ENCODE measurements at regions not wholly inside any gene's neighbourhood (a gene's known extent, or its start where the extent isn't known, plus 50 kb on each side); places are given as distances from the start of the nearest gene placed in this dataset.

GRCh38 chr1:103960710-103961109 lies 211.0 kb downstream of the AMY1C start:
- WGBS, 2 donors = 83 to 94% methylated on average over 6 of the region's 6 CpGs
- H3K27ac ChIP-seq = no peak overlapping the region
- H3K4me1 ChIP-seq = no peaks in the 10 kb centered on the region
- no peak overlapping the region for H3K4me3 ChIP-seq
- H3K27me3 ChIP-seq = no peaks in the 10 kb centered on the region
- H3K9me3 ChIP-seq = peaks cover 0 to 18% (median 2%) of the 10 kb centered on the region in 4 donors
- ATAC-seq (ENCODE audit: low FRiP score in 2 of 2) (peak in 1 of 2 donors; percentile 37), DNase-seq (no peak)
- no peaks in the 10 kb centered on the region for H3K36me3 ChIP-seq
- TF ChIP-seq CTCF (IDR thresholded peaks at IDR 0.05) (no peak), EP300 (IDR thresholded peaks at IDR 0.05) (no peak), POLR2AphosphoS5 (IDR thresholded peaks at IDR 0.05) (no peak), POLR2A (IDR thresholded peaks at IDR 0.05) (no peak)

GRCh38 chr1:103986792-103987191 lies 237.1 kb downstream of the AMY1C start:
- Histone ChIP-seq H3K36me3 (no peaks in the 10 kb centered on the region), H3K27ac (no peak overlapping the region), H3K9me3 (no peaks in the 10 kb centered on the region), H3K27me3 (no peaks in the 10 kb centered on the region), H3K4me3 (no peak overlapping the region), H3K4me1 (no peaks in the 10 kb centered on the region)
- TF ChIP-seq POLR2AphosphoS5 (IDR thresholded peaks at IDR 0.05) (no peak), EP300 (IDR thresholded peaks at IDR 0.05) (no peak), CTCF (IDR thresholded peaks at IDR 0.05) (no peak)
- ATAC-seq (ENCODE audit: low FRiP score in 2 of 2) = no peak
- WGBS, 2 donors = 87 to 91% methylated on average over 3 of the region's 3 CpGs
- no peak for DNase-seq

GRCh38 chr1:103997631-103998030 lies 247.9 kb downstream of the AMY1C start:
- DNase-seq (no peak), ATAC-seq (ENCODE audit: low FRiP score in 2 of 2) (no peak)
- Histone ChIP-seq H3K27me3 (no peaks in the 10 kb centered on the region), H3K9me3 (no peaks in the 10 kb centered on the region), H3K4me1 (no peaks in the 10 kb centered on the region), H3K36me3 (no peaks in the 10 kb centered on the region), H3K4me3 (no peak overlapping the region), H3K27ac (no peak overlapping the region)
- WGBS, 2 donors = 46 to 53% methylated on average over 3 of the region's 3 CpGs
- TF ChIP-seq POLR2AphosphoS5 (IDR thresholded peaks at IDR 0.05) = no peak
- TF ChIP-seq CTCF (IDR thresholded peaks at IDR 0.05) = no peak
- TF ChIP-seq EP300 (IDR thresholded peaks at IDR 0.05) = no peak
- TF ChIP-seq POLR2A (IDR thresholded peaks at IDR 0.05) = no peak

GRCh38 chr1:104018922-104019674 lies 269.4 kb downstream of the AMY1C start:
- no peak overlapping the region for H3K4me3 ChIP-seq
- 71 to 89% methylated on average over 1 of the region's 1 CpG for WGBS, 2 donors
- H3K4me1 ChIP-seq = no peaks in the 10 kb centered on the region
- H3K9me3 ChIP-seq = peaks cover 0 to 4% (median 0%) of the 10 kb centered on the region in 4 donors
- DNase-seq (no peak), ATAC-seq (ENCODE audit: low FRiP score in 2 of 2) (no peak)
- no peak for TF ChIP-seq POLR2AphosphoS5 (IDR thresholded peaks at IDR 0.05)
- no peak overlapping the region for H3K27ac ChIP-seq
- no peaks in the 10 kb centered on the region for H3K36me3 ChIP-seq
- H3K27me3 ChIP-seq = no peaks in the 10 kb centered on the region

- Histone ChIP-seq H3K27ac (no peak overlapping the region), H3K4me1 (no peaks in the 10 kb centered on the region), H3K4me3 (no peak overlapping the region), H3K36me3 (no peaks in the 10 kb centered on the region), H3K27me3 (no peaks in the 10 kb centered on the region), H3K9me3 (peaks cover 0 to 4% (median 0%) of the 10 kb centered on the region in 4 donors)
- no peak for ATAC-seq (ENCODE audit: low FRiP score in 2 of 2)
- no peak for TF ChIP-seq POLR2A (IDR thresholded peaks at IDR 0.05)
- no peak for TF ChIP-seq POLR2AphosphoS5 (IDR thresholded peaks at IDR 0.05)
- TF ChIP-seq EP300 (IDR thresholded peaks at IDR 0.05) = no peak
- no peak for TF ChIP-seq CTCF (IDR thresholded peaks at IDR 0.05)
- DNase-seq = no peak
- WGBS, 2 donors = 75 to 90% methylated on average over 1 of the region's 1 CpG
These were observed 270.0 kb downstream of the AMY1C start for GRCh38 chr1:104019675-104020049.
